ENCODE measurements at regions not wholly inside any gene's neighbourhood (a gene's known extent, or its start where the extent isn't known, plus 50 kb on each side); places are given as distances from the start of the nearest gene placed in this dataset.
A peak's percentile ranks its signal among the peaks of the same experiment; 100 is the strongest.
"Not testable (repeated sequence)": the region's sequence is repeated elsewhere in the genome, so short reads cannot be mapped to it uniquely, and the experiment has no call there.

GRCh38 chr7:25069900-25070443 is 55.1 kb downstream of the CYCS start:
- DNase-seq (ENCODE audit: low read depth in 2 of 2) = peak; percentile 13 to 46

GRCh38 chr7:25068502-25069213 is 56.4 kb downstream of the CYCS start:
- DNase-seq (ENCODE audit: low read depth in 2 of 2) = no peak

GRCh38 chr7:25067726-25068501 is 57.1 kb downstream of the CYCS start:
- no peak for DNase-seq (ENCODE audit: low read depth in 2 of 2)

GRCh38 chr7:25066253-25066652 is 58.8 kb downstream of the CYCS start:
- DNase-seq (ENCODE audit: low read depth in 2 of 2) = no peak

- no peak for DNase-seq (ENCODE audit: low read depth in 2 of 2)
Measured at GRCh38 chr7:25062380-25062779, 62.7 kb downstream of the CYCS start.

- no peak for DNase-seq (ENCODE audit: low read depth in 2 of 2)
Measured at GRCh38 chr7:25060487-25061055, 64.5 kb downstream of the CYCS start.

- DNase-seq (ENCODE audit: low read depth in 2 of 2) = no peak
Measured at GRCh38 chr7:25059576-25059975, 65.5 kb downstream of the CYCS start.

- DNase-seq (ENCODE audit: low read depth in 2 of 2) = no peak
Measured at GRCh38 chr7:25056368-25056767, 68.7 kb downstream of the CYCS start.

GRCh38 chr7:25055520-25056220 is 69.4 kb downstream of the CYCS start:
- no peak for DNase-seq (ENCODE audit: low read depth in 2 of 2)

GRCh38 chr7:25054819-25055519 is 70.1 kb downstream of the CYCS start:
- DNase-seq (ENCODE audit: low read depth in 2 of 2) = no peak

- no peak for DNase-seq (ENCODE audit: low read depth in 2 of 2)
Measured at GRCh38 chr7:25050223-25050622, 70.2 kb upstream of the OSBPL3 start.

GRCh38 chr7:25048444-25048834 is 68.5 kb upstream of the OSBPL3 start:
- DNase-seq (ENCODE audit: low read depth in 2 of 2) = no peak

GRCh38 chr7:25047571-25048443 is 67.8 kb upstream of the OSBPL3 start:
- not testable (repeated sequence) for DNase-seq (ENCODE audit: low read depth in 2 of 2)

- no peak for DNase-seq (ENCODE audit: low read depth in 2 of 2)
Measured at GRCh38 chr7:25037325-25037724, 57.3 kb upstream of the OSBPL3 start.

- DNase-seq (ENCODE audit: low read depth in 2 of 2) = no peak
Measured at GRCh38 chr7:25035274-25035673, 55.3 kb upstream of the OSBPL3 start.

GRCh38 chr7:25034136-25034535 is 54.2 kb upstream of the OSBPL3 start:
- no peak for DNase-seq (ENCODE audit: low read depth in 2 of 2)

- DNase-seq (ENCODE audit: low read depth in 2 of 2) = no peak
Measured at GRCh38 chr7:25032774-25033743, 53.1 kb upstream of the OSBPL3 start.

- DNase-seq (ENCODE audit: low read depth in 2 of 2) = no peak
Measured at GRCh38 chr7:25031432-25031831, 51.5 kb upstream of the OSBPL3 start.

- DNase-seq (ENCODE audit: low read depth in 2 of 2) = no peak
Measured at GRCh38 chr7:25031007-25031406, 51.0 kb upstream of the OSBPL3 start.
